ENCODE measurements at regions not wholly inside any gene's neighbourhood (a gene's known extent, or its start where the extent isn't known, plus 50 kb on each side); places are given as distances from the start of the nearest gene placed in this dataset.

DNA sequence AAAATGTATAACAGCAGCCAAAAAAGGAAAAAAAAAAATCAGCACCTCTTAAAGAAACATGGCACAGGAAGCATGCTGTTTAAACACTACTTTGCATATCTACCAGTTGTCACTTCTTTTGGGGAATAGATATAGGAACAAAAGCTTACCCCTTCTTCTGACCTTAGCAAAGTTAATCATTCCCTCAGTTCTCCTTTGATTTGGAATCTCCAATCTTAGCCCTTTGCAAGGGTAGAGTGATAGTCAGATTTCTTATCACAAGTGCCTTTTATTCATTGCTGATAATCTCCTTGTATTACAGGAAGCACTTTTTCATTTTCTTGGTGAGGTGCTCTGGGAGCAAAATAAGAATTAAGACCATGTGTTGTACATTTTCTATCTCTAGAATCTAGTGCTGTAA, 1327.6 kb downstream of the OLFM4 start:
- TF ChIP-seq SPI1 (IDR thresholded peaks at IDR 0.05; ENCODE audit: low read depth, low read length), result no peak
- TF ChIP-seq POLR2A (IDR thresholded peaks at IDR 0.05; ENCODE audit: low read depth, low read length), result no peak
- TF ChIP-seq POLR2AphosphoS5 (IDR thresholded peaks at IDR 0.05; ENCODE audit: low read depth, low read length), result no peak
- no peak for TF ChIP-seq TAF1 (IDR thresholded peaks at IDR 0.05; ENCODE audit: low read depth, low read length)
- no peak for TF ChIP-seq POU2F2 (IDR thresholded peaks at IDR 0.05; ENCODE audit: low read depth, low read length)
- TF ChIP-seq PAX5 (IDR thresholded peaks at IDR 0.05; ENCODE audit: insufficient read depth, low read length, severe bottlenecking), result no peak
